ENCODE measurements at regions not wholly inside any gene's neighbourhood (a gene's known extent, or its start where the extent isn't known, plus 50 kb on each side); places are given as distances from the start of the nearest gene placed in this dataset.
A peak's percentile ranks its signal among the peaks of the same experiment; 100 is the strongest.

- FAIRE-seq: no peak
Observed at GRCh38 chr10:78574547-78574946, 494.2 kb upstream of the ZMIZ1 start.

- FAIRE-seq: no peak
Observed at GRCh38 chr10:78575400-78575799, 493.4 kb upstream of the ZMIZ1 start.

GRCh38 chr10:78576276-78576675 lies 492.5 kb upstream of the ZMIZ1 start:
- FAIRE-seq: no peak

GRCh38 chr10:78577712-78578111 lies 491.1 kb upstream of the ZMIZ1 start:
- FAIRE-seq: no peak

- no peak for FAIRE-seq
Observed at GRCh38 chr10:78578929-78579328, 489.8 kb upstream of the ZMIZ1 start.

GRCh38 chr10:78579576-78579975 lies 489.2 kb upstream of the ZMIZ1 start:
- FAIRE-seq: no peak

- no peak for FAIRE-seq
Observed at GRCh38 chr10:78579995-78580394, 488.8 kb upstream of the ZMIZ1 start.

- no peak for FAIRE-seq
Observed at GRCh38 chr10:78581133-78581694, 487.6 kb upstream of the ZMIZ1 start.

- FAIRE-seq: no peak
Observed at GRCh38 chr10:78582540-78582939, 486.2 kb upstream of the ZMIZ1 start.

GRCh38 chr10:78584266-78584665 lies 484.5 kb upstream of the ZMIZ1 start:
- FAIRE-seq: no peak

GRCh38 chr10:78584681-78585080 lies 484.1 kb upstream of the ZMIZ1 start:
- FAIRE-seq: peak; percentile 73

- no peak for FAIRE-seq
Observed at GRCh38 chr10:78585952-78586351, 482.8 kb upstream of the ZMIZ1 start.

- FAIRE-seq: no peak
Observed at GRCh38 chr10:78588194-78588811, 480.5 kb upstream of the ZMIZ1 start.

GRCh38 chr10:78589687-78590086 lies 479.1 kb upstream of the ZMIZ1 start:
- FAIRE-seq: no peak

- FAIRE-seq: no peak
Observed at GRCh38 chr10:78591066-78591465, 477.7 kb upstream of the ZMIZ1 start.

GRCh38 chr10:78594559-78595268 lies 474.1 kb upstream of the ZMIZ1 start:
- FAIRE-seq: no peak

GRCh38 chr10:78595269-78595619 lies 473.5 kb upstream of the ZMIZ1 start:
- no peak for FAIRE-seq

GRCh38 chr10:78596556-78596955 lies 472.2 kb upstream of the ZMIZ1 start:
- FAIRE-seq: no peak

- FAIRE-seq: no peak
Observed at GRCh38 chr10:78597796-78598555, 470.8 kb upstream of the ZMIZ1 start.

GRCh38 chr10:78599122-78599853 lies 469.5 kb upstream of the ZMIZ1 start:
- FAIRE-seq: no peak

- FAIRE-seq: no peak
Observed at GRCh38 chr10:78600121-78600665, 468.6 kb upstream of the ZMIZ1 start.

- no peak for FAIRE-seq
Observed at GRCh38 chr10:78600740-78601139, 468.0 kb upstream of the ZMIZ1 start.

Data from endometrium (tissue), 2 donors.